H9 (cell line): ENCODE measurements at regions not wholly inside any gene's neighbourhood (a gene's known extent, or its start where the extent isn't known, plus 50 kb on each side); places are given as distances from the start of the nearest gene placed in this dataset.

ENCODE experiments used
- DNase-seq: peaks from one replicate; pipeline ENCODE4 v3.0.0-alpha.2; 2017
- H2AFZ ChIP-seq: one replicate; pipeline ENCODE4 v1.6.1; 2013; ENCODE audit warnings: mild to moderate bottlenecking, low read length, control low read depth, moderate library complexity
- H2AK5ac ChIP-seq: 2 replicates; pipeline ENCODE4 v1.6.1; 2013; ENCODE audit warnings: low read length, control low read depth, mixed read lengths; ENCODE audit not compliant: insufficient read length
- H2BK120ac ChIP-seq: one replicate; pipeline ENCODE4 v1.6.1; 2013; ENCODE audit warnings: low read depth, mild to moderate bottlenecking, low read length, control low read depth, inconsistent platforms; ENCODE audit not compliant: poor library complexity, severe bottlenecking
- H2BK12ac ChIP-seq: 2 replicates; pipeline ENCODE4 v1.6.1; 2013; ENCODE audit warnings: low read length, control low read depth, mixed read lengths, low read depth; ENCODE audit not compliant: insufficient read length
- H2BK15ac ChIP-seq: 2 replicates; pipeline ENCODE4 v1.6.1; 2013; ENCODE audit warnings: low read depth, low read length, control low read depth
- H2BK20ac ChIP-seq: one replicate; pipeline ENCODE4 v1.6.1; 2013; ENCODE audit warnings: low read depth, mild to moderate bottlenecking, low read length, control low read depth, inconsistent platforms; ENCODE audit not compliant: poor library complexity, severe bottlenecking
- H2BK5ac ChIP-seq: 2 replicates; pipeline ENCODE4 v1.6.1; 2013; ENCODE audit warnings: low read length, control low read depth, mixed read lengths; ENCODE audit not compliant: insufficient read length
- H3K14ac ChIP-seq: 2 replicates; pipeline ENCODE4 v1.6.1; 2013; ENCODE audit warnings: low read length, control low read depth; ENCODE audit not compliant: insufficient read depth
- H3K18ac ChIP-seq: 2 replicates; pipeline ENCODE4 v1.6.1; 2013; ENCODE audit warnings: low read depth, mild to moderate bottlenecking, mixed read lengths, low read length, control low read depth; ENCODE audit not compliant: insufficient read length
- H3K23ac ChIP-seq: 2 replicates; pipeline ENCODE4 v1.6.1; 2013; ENCODE audit warnings: low read length, control low read depth, mixed read lengths, low read depth; ENCODE audit not compliant: insufficient read length
- H3K23me2 ChIP-seq: 2 replicates; pipeline ENCODE4 v1.6.1; 2013; ENCODE audit warnings: low read depth, mild to moderate bottlenecking, mixed read lengths, low read length, control low read depth; ENCODE audit not compliant: insufficient read length, poor library complexity, severe bottlenecking
- H3K27ac ChIP-seq: 2 replicates; pipeline ENCODE4 v1.5.1; 2013; ENCODE audit warnings: low read length, control low read depth, mixed read lengths, low read depth; ENCODE audit not compliant: insufficient read length
- H3K27me3 ChIP-seq: 2 replicates; pipeline ENCODE4 v1.6.1; 2013; ENCODE audit warnings: low read length, control low read depth, inconsistent platforms; ENCODE audit not compliant: insufficient read depth
- H3K4ac ChIP-seq: 2 replicates; pipeline ENCODE4 v1.6.1; 2013; ENCODE audit warnings: low read depth, mild to moderate bottlenecking, control low read depth, inconsistent platforms, low read length, moderate library complexity
- H3K4me1 ChIP-seq: 2 replicates; pipeline ENCODE4 v1.6.1; 2013; ENCODE audit warnings: low read length, control low read depth, inconsistent platforms; ENCODE audit not compliant: insufficient read depth
- H3K4me2 ChIP-seq: 2 replicates; pipeline ENCODE4 v1.6.1; 2013; ENCODE audit warnings: low read length, control low read depth, mixed read lengths; ENCODE audit not compliant: insufficient read length, insufficient read depth
- H3K56ac ChIP-seq: 2 replicates; pipeline ENCODE4 v1.6.1; 2013; ENCODE audit warnings: low read depth, mild to moderate bottlenecking, mixed read lengths, low read length, control low read depth; ENCODE audit not compliant: insufficient read length
- H3K79me1 ChIP-seq: 2 replicates; pipeline ENCODE4 v1.6.1; 2013; ENCODE audit warnings: low read depth, mild to moderate bottlenecking, moderate library complexity, low read length, control low read depth, inconsistent platforms; ENCODE audit not compliant: insufficient read depth, poor library complexity, severe bottlenecking
- H3K79me2 ChIP-seq: 2 replicates; pipeline ENCODE4 v1.6.1; 2013; ENCODE audit warnings: low read length, control low read depth, inconsistent platforms; ENCODE audit not compliant: insufficient read depth
- H3K9ac ChIP-seq: 2 replicates; pipeline ENCODE4 v1.6.1; 2013; ENCODE audit warnings: low read length, control low read depth, mixed read lengths; ENCODE audit not compliant: insufficient read length; ENCODE audit errors: extremely low read depth
- H3K9me3 ChIP-seq: one replicate; pipeline ENCODE4 v1.6.1; 2013; ENCODE audit warnings: low read depth, low read length, inconsistent platforms; ENCODE audit not compliant: control insufficient read depth
- H3T11ph ChIP-seq: one replicate; pipeline ENCODE4 v1.6.1; 2013; ENCODE audit warnings: mild to moderate bottlenecking, low read length, control low read depth, inconsistent platforms
- H4K20me1 ChIP-seq: one replicate; pipeline ENCODE4 v1.6.1; 2013; ENCODE audit not compliant: control insufficient read depth, insufficient read length, insufficient read depth
- H4K5ac ChIP-seq: 2 replicates; pipeline ENCODE4 v1.6.1; 2013; ENCODE audit warnings: low read depth, mild to moderate bottlenecking, mixed read lengths, low read length, control low read depth; ENCODE audit not compliant: insufficient read length
- H4K8ac ChIP-seq: replicated peaks from 2 replicates; pipeline ENCODE4 v1.6.1; 2013; ENCODE audit warnings: low read length, control low read depth, mixed read lengths, low read depth; ENCODE audit not compliant: insufficient read length
- H4K91ac ChIP-seq: 2 replicates; pipeline ENCODE4 v1.6.1; 2013; ENCODE audit warnings: low read depth, mild to moderate bottlenecking, moderate library complexity, mixed read lengths, low read length, control low read depth; ENCODE audit not compliant: insufficient read length
- H3K27ac Mint-ChIP-seq, 3 experiments: 2 replicates in 2 of 3; 3 replicates in 1 of 3; pipeline ENCODE4 v1.8.0; 2020 to 2021; ENCODE audit warnings: mixed read lengths in 3 of 3, mild to moderate bottlenecking in 1 of 3, moderate library complexity in 1 of 3
- H3K27me3 Mint-ChIP-seq: 2 replicates; pipeline ENCODE4 v1.8.0; 2021; ENCODE audit warnings: low read depth, mild to moderate bottlenecking, moderate library complexity, mixed read lengths
- H3K36me3 Mint-ChIP-seq, 3 experiments: 2 replicates in 2 of 3; 3 replicates in 1 of 3; pipeline ENCODE4 v1.8.0; 2020 to 2021; ENCODE audit warnings: low read depth in 3 of 3, mixed read lengths in 3 of 3; ENCODE audit not compliant: insufficient read depth in 1 of 3
- H3K4me1 Mint-ChIP-seq, 2 experiments: 2 replicates each; pipeline ENCODE4 v1.8.0; 2020; ENCODE audit warnings: mixed read lengths in 2 of 2
- H3K4me3 Mint-ChIP-seq, 2 experiments: 2 replicates in 1 of 2; 3 replicates in 1 of 2; pipeline ENCODE4 v1.8.0; 2020 to 2021; ENCODE audit warnings: mild to moderate bottlenecking in 2 of 2, mixed read lengths in 2 of 2, moderate library complexity in 1 of 2
- H3K9me3 Mint-ChIP-seq, 2 experiments: 2 replicates in 1 of 2; 3 replicates in 1 of 2; pipeline ENCODE4 v1.8.0; 2020; ENCODE audit warnings: mild to moderate bottlenecking in 2 of 2, mixed read lengths in 2 of 2, moderate library complexity in 1 of 2
- CTCF ChIP-seq: fragments of 200-600 bp; sonication (generic); conservative IDR thresholded peaks from 3 replicates; pipeline ENCODE4 v1.8.0; 2021; ENCODE audit warnings: antibody characterized with exemption, mild to moderate bottlenecking
- WGBS: extraction: QIAGEN DNeasy Blood & Tissue Kit; methylation state at CpG from one replicate; pipeline ENCODE4 v1.1.7; 2013; ENCODE audit warnings: missing lambda C conversion rate, low lambda C conversion rate, mixed read lengths; ENCODE audit not compliant: insufficient read length; ENCODE audit errors: extremely low coverage; 5-methylcytosine and 5-hydroxymethylcytosine counted together

- Mint-ChIP-seq H3K27ac (no peak overlapping the region), H3K9me3 (peaks cover 0 to 7% of the 10 kb centered on the region in 2 experiments; a peak in 3 of 5 replicates), H3K4me1 (peaks cover 27 to 31% of the 10 kb centered on the region in 2 experiments), H3K27me3 (peaks cover 2% of the 10 kb centered on the region; the same call in 1 of the 2 replicates), H3K36me3 (peaks cover 0 to 4% (median 0%) of the 10 kb centered on the region in 3 experiments; a peak in 1 of 7 replicates), H3K4me3 (no peak overlapping the region)
- no peak overlapping the region for H3K23ac ChIP-seq
- H3K9me3 ChIP-seq = no peaks in the 10 kb centered on the region
- no peaks in the 10 kb centered on the region for H3K27me3 ChIP-seq
- H2BK5ac ChIP-seq = no peak overlapping the region
- no peak for TF ChIP-seq CTCF
- no CpG with 5 or more reads among the region's 2 CpGs for WGBS
- H2BK20ac ChIP-seq = no peak overlapping the region
- no peak overlapping the region for H2AK5ac ChIP-seq
- H2BK120ac ChIP-seq = no peak overlapping the region
- H4K8ac ChIP-seq = no peak overlapping the region
- no peak overlapping the region for H2AFZ ChIP-seq
- H4K5ac ChIP-seq = no peak overlapping the region
- no peak for DNase-seq
- H3K18ac ChIP-seq = no peak overlapping the region
- H3K14ac ChIP-seq = no peak overlapping the region
- no peaks in the 10 kb centered on the region; the same call in 1 of the 2 replicates for H3K4me1 ChIP-seq
- H3K9ac ChIP-seq = no peak overlapping the region
- H3K23me2 ChIP-seq = no peaks in the 10 kb centered on the region
- H4K91ac ChIP-seq = no peak overlapping the region
- H3K79me1 ChIP-seq = no peaks in the 10 kb centered on the region
- no peak overlapping the region for H3K4me2 ChIP-seq
- H2BK12ac ChIP-seq = no peak overlapping the region
- H3K79me2 ChIP-seq = no peaks in the 10 kb centered on the region
- H3K56ac ChIP-seq = no peak overlapping the region
- no peak overlapping the region for H3K27ac ChIP-seq
- no peaks in the 10 kb centered on the region for H4K20me1 ChIP-seq
- H2BK15ac ChIP-seq = no peak overlapping the region
- H3K4ac ChIP-seq = no peak overlapping the region
- no peak overlapping the region for H3T11ph ChIP-seq
Observed at GRCh38 chr1:29420202-29420601, 183.9 kb downstream of the PTPRU start.
